Panc1 (cell line): ENCODE measurements at regions not wholly inside any gene's neighbourhood (a gene's known extent, or its start where the extent isn't known, plus 50 kb on each side); places are given as distances from the start of the nearest gene placed in this dataset.

Source experiments
- CTCF ChIP-seq: fragments of 450-650 bp; IDR thresholded peaks from 2 replicates; pipeline ENCODE4 v1.5.1; 2017; ENCODE audit warnings: mild to moderate bottlenecking
- POLR2AphosphoS5 ChIP-seq: IDR thresholded peaks from 2 replicates; pipeline ENCODE4 v1.6.1; 2012; ENCODE audit warnings: mild to moderate bottlenecking, low read depth, low read length, moderate library complexity
- SIN3A ChIP-seq: IDR thresholded peaks from 2 replicates; pipeline ENCODE4 v1.6.1; 2012; ENCODE audit warnings: low read depth, mild to moderate bottlenecking, low read length, moderate library complexity, borderline replicate concordance; ENCODE audit not compliant: insufficient read depth

- TF ChIP-seq POLR2AphosphoS5 (no peak), SIN3A (no peak), CTCF (no peak)
Measured at GRCh38 chr10:18767981-18768380, 108.8 kb downstream of the ARL5B start.
